Mesothelial cell of epicardium (in vitro differentiated cells): ENCODE measurements at regions not wholly inside any gene's neighbourhood (a gene's known extent, or its start where the extent isn't known, plus 50 kb on each side); places are given as distances from the start of the nearest gene placed in this dataset.

Experiments
- DNase-seq, 2 experiments: peaks; one replicate each; pipeline ENCODE4 v3.0.0; 2021; ENCODE audit warnings: low spot score in 2 of 2; ENCODE audit not compliant: unreplicated experiment in 2 of 2
- H3K27ac Mint-ChIP-seq: 2 replicates; pipeline ENCODE4 v1.8.0; 2021; ENCODE audit warnings: mixed read lengths
- H3K27me3 Mint-ChIP-seq: 2 replicates; pipeline ENCODE4 v1.8.0; 2021; ENCODE audit warnings: low read depth, mixed read lengths
- H3K36me3 Mint-ChIP-seq: 2 replicates; pipeline ENCODE4 v1.8.0; 2021; ENCODE audit warnings: mixed read lengths
- H3K4me1 Mint-ChIP-seq: 2 replicates; pipeline ENCODE4 v1.8.0; 2021; ENCODE audit warnings: mixed read lengths
- H3K4me3 Mint-ChIP-seq: 2 replicates; pipeline ENCODE4 v1.8.0; 2021; ENCODE audit warnings: mild to moderate bottlenecking, moderate library complexity, mixed read lengths
- H3K9me3 Mint-ChIP-seq: 2 replicates; pipeline ENCODE4 v1.8.0; 2021; ENCODE audit warnings: mixed read lengths
- TF ChIP-seq, protein P1 (sequence below): fragments of 200-600 bp; sonication (generic); IDR thresholded peaks from one replicate; pipeline ENCODE4 v1.5.0; 2021; ENCODE audit warnings: antibody characterized with exemption; ENCODE audit not compliant: unreplicated experiment

DNA sequence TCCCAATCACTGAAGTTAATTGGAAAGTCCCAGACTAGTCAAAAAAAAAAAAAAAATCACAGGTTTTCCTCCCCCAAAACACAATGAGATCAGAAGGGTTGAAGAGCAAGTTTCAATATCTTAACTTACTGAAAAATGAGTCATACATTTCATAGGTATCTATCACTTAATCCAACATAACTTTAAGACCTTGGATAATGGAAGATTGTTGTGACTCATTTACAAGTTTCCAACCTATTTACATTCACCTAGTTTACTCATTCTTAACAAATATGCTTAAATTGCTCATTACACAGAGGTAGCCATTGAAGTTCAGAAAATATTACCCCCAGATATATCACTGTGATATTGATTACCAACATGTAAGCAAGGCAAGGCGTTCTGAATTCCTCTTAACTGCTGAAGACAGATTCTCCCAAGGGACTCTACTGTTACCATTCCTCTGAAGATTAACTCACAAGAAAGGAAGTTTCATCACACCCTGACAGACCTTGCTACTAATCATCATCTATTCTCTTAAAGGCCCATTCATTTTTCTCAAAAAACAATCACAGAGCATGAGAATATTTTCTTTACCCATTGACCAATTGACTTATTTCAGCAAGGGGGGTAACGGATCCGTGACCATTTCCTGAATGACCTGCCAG is 563.8 kb downstream of the TLE1 start:
- Mint-ChIP-seq H3K27me3 (no peaks in the 10 kb centered on the region), H3K9me3 (peaks cover 7% of the 10 kb centered on the region), H3K36me3 (no peaks in the 10 kb centered on the region), H3K27ac (no peak overlapping the region), H3K4me3 (no peak overlapping the region), H3K4me1 (peaks cover 12% of the 10 kb centered on the region)
- DNase-seq = no peak
- TF ChIP-seq, protein P1, sequence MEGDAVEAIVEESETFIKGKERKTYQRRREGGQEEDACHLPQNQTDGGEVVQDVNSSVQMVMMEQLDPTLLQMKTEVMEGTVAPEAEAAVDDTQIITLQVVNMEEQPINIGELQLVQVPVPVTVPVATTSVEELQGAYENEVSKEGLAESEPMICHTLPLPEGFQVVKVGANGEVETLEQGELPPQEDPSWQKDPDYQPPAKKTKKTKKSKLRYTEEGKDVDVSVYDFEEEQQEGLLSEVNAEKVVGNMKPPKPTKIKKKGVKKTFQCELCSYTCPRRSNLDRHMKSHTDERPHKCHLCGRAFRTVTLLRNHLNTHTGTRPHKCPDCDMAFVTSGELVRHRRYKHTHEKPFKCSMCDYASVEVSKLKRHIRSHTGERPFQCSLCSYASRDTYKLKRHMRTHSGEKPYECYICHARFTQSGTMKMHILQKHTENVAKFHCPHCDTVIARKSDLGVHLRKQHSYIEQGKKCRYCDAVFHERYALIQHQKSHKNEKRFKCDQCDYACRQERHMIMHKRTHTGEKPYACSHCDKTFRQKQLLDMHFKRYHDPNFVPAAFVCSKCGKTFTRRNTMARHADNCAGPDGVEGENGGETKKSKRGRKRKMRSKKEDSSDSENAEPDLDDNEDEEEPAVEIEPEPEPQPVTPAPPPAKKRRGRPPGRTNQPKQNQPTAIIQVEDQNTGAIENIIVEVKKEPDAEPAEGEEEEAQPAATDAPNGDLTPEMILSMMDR = no peak

DNA sequence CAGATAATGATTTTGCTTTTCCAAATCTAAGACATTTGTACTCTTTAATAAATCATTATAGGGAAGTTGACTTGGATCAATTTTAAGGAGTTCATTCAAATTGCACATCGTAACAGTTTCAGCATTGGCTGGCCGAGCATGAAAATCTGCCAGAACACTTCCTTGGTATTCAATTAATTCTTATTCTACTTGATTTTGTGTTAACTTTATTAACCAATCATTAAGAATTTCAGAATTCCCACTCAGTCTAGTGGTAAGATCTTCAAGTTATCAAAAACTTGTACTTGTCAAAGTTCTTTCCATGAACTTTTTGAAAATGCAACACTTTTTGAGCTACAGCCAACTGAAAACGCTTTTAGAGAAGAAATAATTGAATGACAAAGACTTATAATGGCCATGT is 565.8 kb downstream of the TLE1 start:
- Mint-ChIP-seq H3K36me3 (no peaks in the 10 kb centered on the region), H3K4me1 (peaks cover 7% of the 10 kb centered on the region), H3K9me3 (peaks cover 7% of the 10 kb centered on the region), H3K4me3 (no peak overlapping the region), H3K27ac (no peak overlapping the region), H3K27me3 (no peaks in the 10 kb centered on the region)
- TF ChIP-seq, protein P1 = no peak
- no peak for DNase-seq

DNA sequence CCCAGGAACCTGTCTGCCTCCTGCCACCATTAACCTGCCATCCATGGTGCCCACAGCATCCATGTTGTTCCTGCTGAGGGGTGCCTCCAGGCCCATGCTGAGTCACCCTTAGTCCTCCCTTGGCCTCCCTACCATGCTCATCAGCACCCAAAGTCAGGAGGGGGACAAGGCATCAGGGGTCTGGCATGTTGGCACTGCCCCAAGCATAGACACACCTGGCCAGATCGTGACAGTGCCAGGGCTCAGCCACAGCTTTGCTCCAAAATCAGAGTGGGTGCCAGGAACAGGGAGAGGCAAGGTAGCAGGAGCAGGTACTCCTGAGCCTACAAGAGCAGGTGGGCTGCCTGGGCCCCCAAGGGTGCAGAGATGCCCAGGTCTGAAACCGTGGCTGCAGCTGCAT is 566.6 kb downstream of the TLE1 start:
- Mint-ChIP-seq H3K27me3 (no peaks in the 10 kb centered on the region), H3K36me3 (no peaks in the 10 kb centered on the region), H3K27ac (no peak overlapping the region), H3K9me3 (peaks cover 7% of the 10 kb centered on the region), H3K4me1 (peaks cover 3% of the 10 kb centered on the region), H3K4me3 (no peak overlapping the region)
- no peak for DNase-seq
- TF ChIP-seq, protein P1 = no peak

DNA sequence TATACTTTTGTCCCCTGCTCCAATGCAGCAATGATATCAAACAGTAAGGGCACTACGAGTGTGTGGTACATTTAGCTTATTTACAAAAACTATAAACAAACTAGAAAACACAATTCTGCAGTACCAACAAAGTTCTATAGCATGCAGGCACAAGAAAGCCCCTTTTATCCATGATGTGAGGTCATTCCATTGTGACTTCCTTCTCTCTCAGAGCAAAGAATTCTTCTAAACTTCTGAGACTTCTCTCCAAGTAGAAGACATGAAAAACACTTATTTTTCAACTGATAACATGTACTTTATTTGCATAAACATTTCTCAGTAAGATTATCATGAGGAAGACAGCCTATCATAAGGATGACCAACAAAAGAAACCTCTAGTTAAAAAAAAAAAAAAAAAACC is 569.8 kb downstream of the TLE1 start:
- Mint-ChIP-seq H3K27ac (no peak overlapping the region), H3K9me3 (peaks cover 7% of the 10 kb centered on the region)

DNA sequence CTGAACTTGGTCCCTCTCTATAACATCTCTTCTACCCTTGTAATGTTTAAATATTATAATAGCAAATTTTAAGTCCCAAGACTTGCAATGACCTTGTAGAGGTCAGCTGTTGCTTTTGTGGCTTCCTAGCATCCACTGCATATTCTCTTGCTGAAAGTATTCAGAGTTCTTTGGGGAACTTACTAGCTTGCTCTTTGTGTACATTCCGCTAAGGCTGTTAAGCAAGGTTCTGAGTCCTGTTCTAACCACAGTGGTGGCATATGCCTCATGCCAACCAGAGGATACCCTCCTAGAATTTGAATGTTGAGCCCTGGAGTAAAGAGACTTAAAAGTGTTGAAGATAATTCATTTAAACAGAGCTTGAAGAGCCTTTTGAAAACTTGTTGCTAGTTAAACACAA is 570.9 kb downstream of the TLE1 start:
- H3K36me3 Mint-ChIP-seq = no peaks in the 10 kb centered on the region
- H3K9me3 Mint-ChIP-seq = peaks cover 7% of the 10 kb centered on the region
- TF ChIP-seq, protein P1 = no peak
- H3K27me3 Mint-ChIP-seq = no peaks in the 10 kb centered on the region
- no peak overlapping the region for H3K27ac Mint-ChIP-seq
- H3K4me1 Mint-ChIP-seq = peaks cover 24% of the 10 kb centered on the region
- no peak for DNase-seq
- H3K4me3 Mint-ChIP-seq = no peak overlapping the region

More for the DNA sequence above, 569.8 kb downstream of the TLE1 start:
- Mint-ChIP-seq H3K27me3 (no peaks in the 10 kb centered on the region), H3K36me3 (no peaks in the 10 kb centered on the region), H3K4me1 (peaks cover 21% of the 10 kb centered on the region), H3K4me3 (no peak overlapping the region)
- TF ChIP-seq, protein P1 = no peak
- no peak for DNase-seq
